Skeletal muscle cell (primary cell): ENCODE measurements at regions not wholly inside any gene's neighbourhood (a gene's known extent, or its start where the extent isn't known, plus 50 kb on each side); places are given as distances from the start of the nearest gene placed in this dataset.

Experiments used
- DNase-seq: peaks from one replicate; pipeline ENCODE4 v3.0.0-alpha.2; 2010; ENCODE audit warnings: low read depth
- H3K4me3 ChIP-seq: 2 replicates; pipeline ENCODE4 v1.5.1; 2011; ENCODE audit warnings: low read depth, mild to moderate bottlenecking, control low read depth, low read length, moderate library complexity

GRCh38 chr2:128485761-128486639 lies 167.3 kb upstream of the HS6ST1 start:
- no peak for DNase-seq
- H3K4me3 ChIP-seq, result no peak overlapping the region

GRCh38 chr2:128486640-128487375 lies 168.1 kb upstream of the HS6ST1 start:
- no peak for DNase-seq
- H3K4me3 ChIP-seq, result no peak overlapping the region

GRCh38 chr2:128487650-128488387 lies 169.2 kb upstream of the HS6ST1 start:
- no peak for DNase-seq
- no peak overlapping the region for H3K4me3 ChIP-seq

DNA sequence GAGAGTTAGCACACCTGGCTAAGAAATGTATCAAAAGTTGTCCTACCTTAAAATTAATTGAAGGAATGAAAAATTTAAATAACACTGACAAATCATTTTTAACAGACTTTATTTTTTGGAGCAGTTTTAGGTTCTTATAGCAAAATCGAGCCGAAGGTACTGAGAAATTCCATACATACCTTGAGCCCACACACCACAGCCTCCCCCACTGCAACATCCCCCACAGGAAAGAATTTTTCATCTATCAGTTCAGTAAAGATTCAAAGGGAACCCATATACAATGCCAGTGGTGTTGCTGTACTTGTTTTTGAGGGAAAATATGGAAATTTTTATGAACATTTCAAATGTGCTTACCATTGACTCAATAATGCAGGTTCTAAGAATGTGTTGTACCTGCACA lies 169.8 kb upstream of the HS6ST1 start:
- DNase-seq, result no peak
- H3K4me3 ChIP-seq, result no peak overlapping the region

- DNase-seq, result no peak
- H3K4me3 ChIP-seq, result no peak overlapping the region
Observed at GRCh38 chr2:128489526-128490273, 171.0 kb upstream of the HS6ST1 start.

- no peak overlapping the region for H3K4me3 ChIP-seq
Observed at GRCh38 chr2:128490321-128490720, 171.7 kb upstream of the HS6ST1 start.

GRCh38 chr2:128490881-128491691 lies 172.4 kb upstream of the HS6ST1 start:
- no peak overlapping the region for H3K4me3 ChIP-seq
- DNase-seq, result no peak

More at GRCh38 chr2:128490321-128490720, 171.7 kb upstream of the HS6ST1 start:
- no peak for DNase-seq

- DNase-seq, result no peak
- no peak overlapping the region for H3K4me3 ChIP-seq
Observed at GRCh38 chr2:128491692-128492244, 173.1 kb upstream of the HS6ST1 start.

DNA sequence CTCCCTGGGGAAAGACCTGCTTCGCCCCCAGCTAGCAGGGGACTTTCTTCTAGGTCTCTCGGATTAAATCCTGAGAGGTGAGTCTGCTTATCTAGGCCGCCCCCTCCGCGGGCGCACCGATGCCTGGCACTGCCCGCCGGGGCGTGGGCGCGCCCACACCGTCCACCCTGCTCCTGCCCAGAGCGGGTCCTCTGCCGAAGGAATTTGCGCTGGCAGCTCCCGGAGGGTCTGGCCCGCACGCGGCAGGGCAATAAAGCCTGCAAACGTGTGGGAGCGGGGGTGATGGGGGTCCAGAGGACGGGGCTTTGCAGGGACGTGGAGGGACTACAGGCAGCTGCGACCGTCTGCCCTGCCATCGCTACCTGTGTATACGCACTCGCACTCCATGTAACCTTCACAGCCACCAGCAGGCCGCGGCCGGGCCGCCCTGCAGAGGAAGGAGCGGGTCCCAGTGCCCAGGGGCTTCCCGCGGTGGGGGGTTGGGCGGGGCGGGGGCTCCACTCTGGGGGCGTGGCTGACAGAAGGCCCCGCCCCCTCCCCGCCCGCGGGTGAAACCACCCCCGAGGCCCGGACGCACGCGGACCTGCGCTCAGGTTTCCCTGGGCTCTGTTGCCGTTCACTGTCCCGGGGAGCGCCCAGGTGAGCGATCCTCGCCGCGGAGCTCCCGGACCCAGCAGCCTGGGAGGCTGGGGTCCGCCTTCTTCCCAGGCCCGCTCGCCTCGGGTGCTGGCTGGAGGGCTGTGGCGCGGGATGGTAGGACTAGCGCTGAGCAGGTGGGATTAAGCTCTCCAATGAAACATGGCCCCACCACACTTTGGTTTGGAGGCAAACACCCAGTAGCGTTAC lies 174.5 kb upstream of the HS6ST1 start:
- DNase-seq, result no peak

DNA sequence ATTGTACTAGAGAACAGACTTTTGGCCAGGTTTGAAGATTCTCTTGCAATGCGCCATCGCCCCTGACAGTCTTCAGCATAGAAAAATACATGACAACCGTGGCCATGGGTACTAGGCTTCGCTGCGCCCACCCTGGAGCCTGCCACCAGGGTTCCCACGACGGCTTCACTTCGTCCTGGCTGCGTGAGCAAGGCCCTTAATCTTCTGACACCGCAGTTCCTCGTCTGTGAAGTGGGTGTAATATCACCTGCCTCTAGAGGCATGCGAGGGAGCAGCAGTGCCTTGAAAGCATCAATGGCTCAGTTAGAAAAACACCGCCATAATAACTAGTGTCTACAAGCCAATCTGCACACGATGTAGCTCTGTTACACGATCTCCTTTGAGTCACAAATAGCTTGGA lies 175.2 kb upstream of the HS6ST1 start:
- DNase-seq, result no peak
- H3K4me3 ChIP-seq, result no peak overlapping the region

More for the DNA sequence above, 174.5 kb upstream of the HS6ST1 start:
- H3K4me3 ChIP-seq, result no peak overlapping the region

GRCh38 chr2:128494307-128494639 lies 175.6 kb upstream of the HS6ST1 start:
- H3K4me3 ChIP-seq, result no peak overlapping the region
- DNase-seq, result no peak

GRCh38 chr2:128494640-128495321 lies 176.1 kb upstream of the HS6ST1 start:
- DNase-seq, result no peak

DNA sequence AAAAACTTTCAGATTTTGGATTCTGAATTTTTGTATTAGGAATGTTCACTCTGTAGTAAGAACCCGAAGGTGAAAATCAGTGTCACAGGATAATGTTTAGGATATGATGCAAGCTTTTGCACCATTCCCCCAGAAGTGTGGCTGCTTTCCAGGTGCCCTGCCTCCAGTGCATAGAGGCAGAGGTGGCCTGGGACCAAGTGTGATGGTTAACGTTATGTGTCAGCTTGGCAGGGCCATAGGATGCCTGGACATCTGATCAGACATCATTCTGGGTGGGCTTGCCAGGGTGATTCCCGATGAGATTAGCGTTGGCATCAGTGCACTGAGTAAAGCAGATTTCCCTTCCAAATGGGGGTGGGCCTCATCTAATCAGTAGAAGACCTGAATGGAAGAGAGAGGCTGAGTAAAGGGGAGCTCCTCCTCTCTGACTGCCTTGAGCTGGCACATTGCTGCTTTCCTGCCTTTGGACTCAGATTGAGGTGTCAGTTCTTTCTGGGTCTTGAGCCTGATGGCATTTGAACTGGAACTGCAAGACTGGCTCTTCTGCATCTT lies 177.4 kb upstream of the HS6ST1 start:
- no peak overlapping the region for H3K4me3 ChIP-seq
- no peak for DNase-seq

More at GRCh38 chr2:128494640-128495321, 176.1 kb upstream of the HS6ST1 start:
- H3K4me3 ChIP-seq, result no peak overlapping the region

- no peak overlapping the region for H3K4me3 ChIP-seq
- DNase-seq, result no peak
Observed at GRCh38 chr2:128496700-128497099, 178.0 kb upstream of the HS6ST1 start.

DNA sequence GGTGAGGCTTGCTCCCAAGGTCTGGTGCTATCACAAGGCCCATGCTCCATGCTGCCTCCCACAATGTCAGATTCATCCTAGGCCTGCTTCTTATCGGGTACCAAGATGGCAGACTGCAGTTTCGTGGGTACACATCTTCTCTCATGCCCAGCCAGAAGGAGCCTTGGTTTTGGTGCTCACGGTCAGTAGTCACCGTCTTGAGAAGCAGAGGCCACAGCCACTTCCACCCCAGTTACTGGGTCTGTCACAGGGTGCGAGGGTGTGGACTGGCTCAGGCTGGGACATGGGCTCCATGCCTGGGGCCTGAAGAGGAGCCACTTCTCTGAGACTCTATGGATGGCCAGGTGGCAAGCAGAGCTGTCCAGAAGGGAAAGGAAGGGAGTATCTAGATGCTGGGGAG lies 178.8 kb upstream of the HS6ST1 start:
- no peak for DNase-seq
- no peak overlapping the region for H3K4me3 ChIP-seq

DNA sequence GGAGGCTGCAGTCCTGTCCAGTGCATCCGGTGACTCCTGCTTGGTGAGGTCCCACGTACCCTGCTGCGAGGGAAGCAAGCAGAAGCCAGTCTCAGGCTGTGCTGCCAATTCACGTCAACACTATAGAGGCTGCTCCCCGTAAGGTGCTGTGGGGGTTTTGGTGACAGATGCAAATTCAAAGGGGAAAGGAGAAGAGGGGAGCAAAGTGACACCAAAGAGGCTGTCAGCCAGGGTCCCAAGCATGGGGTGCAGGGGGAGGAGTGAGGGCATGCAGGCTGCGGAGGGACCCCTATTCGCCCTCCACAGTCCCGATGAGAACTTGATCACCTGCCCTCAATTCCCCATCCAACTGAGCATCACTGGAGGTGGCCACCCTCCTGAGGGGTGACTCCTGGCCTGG lies 179.4 kb upstream of the HS6ST1 start:
- H3K4me3 ChIP-seq, result no peak overlapping the region
- DNase-seq, result no peak

DNA sequence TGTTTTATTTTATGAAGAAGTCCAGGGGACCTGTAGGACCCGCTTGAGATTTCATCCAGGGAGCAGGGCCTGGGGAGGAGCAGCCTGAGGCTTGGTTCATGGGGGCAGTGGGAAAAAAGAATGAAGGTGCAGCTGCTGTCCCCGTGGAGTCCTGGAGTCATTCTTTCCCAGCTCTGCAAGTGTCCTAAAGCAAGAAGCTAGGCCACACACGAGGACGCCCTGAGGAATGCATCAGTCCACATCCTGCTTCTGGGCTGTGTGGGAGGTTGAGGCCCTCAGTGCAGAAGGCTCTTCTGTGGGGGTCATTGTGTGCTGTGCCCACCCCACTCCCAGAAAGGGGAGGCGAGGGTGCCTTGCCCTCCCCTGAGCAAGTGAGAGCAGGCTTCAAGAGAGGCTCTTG lies 179.9 kb upstream of the HS6ST1 start:
- H3K4me3 ChIP-seq, result no peak overlapping the region
- no peak for DNase-seq
